Liver (tissue), 3 donors: ENCODE measurements at regions not wholly inside any gene's neighbourhood (a gene's known extent, or its start where the extent isn't known, plus 50 kb on each side); places are given as distances from the start of the nearest gene placed in this dataset.

Experiments used
- CTCF ChIP-seq: fragments of 150-350 bp; IDR thresholded peaks from 2 replicates; pipeline ENCODE4 v1.5.1; 2017; ENCODE audit warnings: improper control_type of control experiment, low read depth, low read length; ENCODE audit not compliant: missing input control
- JUND ChIP-seq, 2 donors: IDR thresholded peaks; 2 replicates each; pipeline ENCODE4 v1.6.1; 2016; ENCODE audit warnings: antibody characterized with exemption in 2 of 2
- RAD21 ChIP-seq, 2 donors: IDR thresholded peaks; 2 replicates each; pipeline ENCODE4 v1.6.1; 2016; ENCODE audit warnings: antibody characterized with exemption in 2 of 2, mild to moderate bottlenecking in 2 of 2
- RXRA ChIP-seq, 2 donors: IDR thresholded peaks; 2 replicates each; pipeline ENCODE4 v1.6.1; 2017 to 2018; ENCODE audit warnings: antibody characterized with exemption in 2 of 2, mild to moderate bottlenecking in 1 of 2
- SP1 ChIP-seq: IDR thresholded peaks from 2 replicates; pipeline ENCODE4 v1.6.1; 2018; ENCODE audit warnings: antibody characterized with exemption, mild to moderate bottlenecking
- TAF1 ChIP-seq: conservative IDR thresholded peaks from 2 replicates; pipeline ENCODE4 v1.6.1; 2016; ENCODE audit warnings: antibody characterized with exemption, mild to moderate bottlenecking
- TF ChIP-seq, protein P1 (sequence below): IDR thresholded peaks from 2 replicates; pipeline ENCODE4 v1.6.1; 2016; ENCODE audit warnings: antibody characterized with exemption
- donor health status: healthy.
- donor health status: healthy.

- no peak for TF ChIP-seq RAD21 (IDR thresholded peaks at IDR 0.05)
- no peak for TF ChIP-seq TAF1
- no peak for TF ChIP-seq CTCF
- TF ChIP-seq RXRA (IDR thresholded peaks at IDR 0.05), result no peak
- no peak for TF ChIP-seq SP1
- TF ChIP-seq JUND (IDR thresholded peaks at IDR 0.05), result no peak
- TF ChIP-seq, protein P1, sequence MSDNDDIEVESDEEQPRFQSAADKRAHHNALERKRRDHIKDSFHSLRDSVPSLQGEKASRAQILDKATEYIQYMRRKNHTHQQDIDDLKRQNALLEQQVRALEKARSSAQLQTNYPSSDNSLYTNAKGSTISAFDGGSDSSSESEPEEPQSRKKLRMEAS, result no peak
Measured at GRCh38 chr21:28110074-28110473, 882.6 kb downstream of the LTN1 start.
